HEK293 (cell line): ENCODE measurements at regions not wholly inside any gene's neighbourhood (a gene's known extent, or its start where the extent isn't known, plus 50 kb on each side); places are given as distances from the start of the nearest gene placed in this dataset.

Experiments used
- CTCF ChIA-PET: fragments of 350-600 bp; formaldehyde crosslinking; extraction: SDS; loops from one replicate; lab custom pipeline; 2021; ENCODE audit warnings: antibody characterized with exemption; lab: Yijun Ruan, JAX
- POLR2A ChIA-PET: fragments of 300-600 bp; formaldehyde crosslinking; extraction: SDS; loops from one replicate; lab custom pipeline; 2020; ENCODE audit warnings: antibody characterized with exemption, inconsistent platforms; lab: Yijun Ruan, JAX
- H3K27ac ChIP-seq: fragments of 200-500 bp; sonication (Bioruptor generic); 2 replicates; pipeline ENCODE4 v1.5.1; 2014; ENCODE audit warnings: low read depth, low read length, control low read depth, inconsistent platforms; ENCODE audit errors: extremely low read depth
- H3K36me3 ChIP-seq, 2 experiments: fragments of 200-500 bp in 1 of 2; sonication (Bioruptor generic) in 1 of 2; 1 replicate in 1 of 2; 2 replicates in 1 of 2; pipeline ENCODE4 v1.5.1; 2014 to 2017; ENCODE audit warnings: inconsistent platforms in 2 of 2, low read length in 2 of 2; ENCODE audit not compliant: control insufficient read depth in 2 of 2, insufficient read depth in 1 of 2
- H3K4me1 ChIP-seq: fragments of 200-500 bp; sonication (Bioruptor generic); 2 replicates; pipeline ENCODE4 v1.5.1; 2014; ENCODE audit warnings: mild to moderate bottlenecking, low read length, inconsistent platforms; ENCODE audit not compliant: control insufficient read depth, insufficient read depth
- H3K4me3 ChIP-seq: 2 replicates; pipeline ENCODE4 v1.5.1; 2011; ENCODE audit warnings: low read depth, mild to moderate bottlenecking, control low read depth, low read length, moderate library complexity
- H3K9me3 ChIP-seq: fragments of 200-500 bp; sonication (Bioruptor generic); 2 replicates; pipeline ENCODE4 v1.5.1; 2014; ENCODE audit warnings: low read depth, low read length, inconsistent platforms; ENCODE audit not compliant: control insufficient read depth, insufficient read depth
- EGR2 ChIP-seq: fragments of 450-650 bp; formaldehyde crosslinking; IDR thresholded peaks from 2 replicates; pipeline ENCODE4 v1.5.1; 2016; ENCODE audit warnings: low read depth, missing biosample characterization, missing genetic modification characterization
- PRDM10 ChIP-seq: fragments of 450-650 bp; formaldehyde crosslinking; IDR thresholded peaks from 2 replicates; pipeline ENCODE4 v1.5.1; 2016; ENCODE audit warnings: missing biosample characterization, missing genetic modification characterization
- PRDM2 ChIP-seq: fragments of 450-650 bp; formaldehyde crosslinking; IDR thresholded peaks from 2 replicates; pipeline ENCODE4 v1.5.1; 2016; ENCODE audit warnings: missing biosample characterization, missing genetic modification characterization, borderline replicate concordance
- SCRT2 ChIP-seq: fragments of 450-650 bp; formaldehyde crosslinking; IDR thresholded peaks from 2 replicates; pipeline ENCODE4 v1.5.1; 2016; ENCODE audit warnings: missing biosample characterization, missing genetic modification characterization
- ZNF174 ChIP-seq: fragments of 450-650 bp; formaldehyde crosslinking; IDR thresholded peaks from 2 replicates; pipeline ENCODE4 v1.5.0; 2017; ENCODE audit warnings: missing biosample characterization, mild to moderate bottlenecking, missing genetic modification characterization
- ZNF19 ChIP-seq: fragments of 450-650 bp; formaldehyde crosslinking; IDR thresholded peaks from 2 replicates; pipeline ENCODE4; 2016; ENCODE audit warnings: missing biosample characterization, missing genetic modification characterization, low read depth
- ZNF513 ChIP-seq: fragments of 450-650 bp; IDR thresholded peaks from 2 replicates; pipeline ENCODE4 v1.5.1; 2018; ENCODE audit warnings: missing biosample characterization, missing genetic modification characterization
- ZNF558 ChIP-seq: fragments of 450-650 bp; formaldehyde crosslinking; IDR thresholded peaks from 2 replicates; pipeline ENCODE4 v1.5.1; 2016; ENCODE audit warnings: missing biosample characterization, missing genetic modification characterization
- ZNF560 ChIP-seq: fragments of 450-650 bp; formaldehyde crosslinking; IDR thresholded peaks from 2 replicates; pipeline ENCODE4 v1.5.1; 2017; ENCODE audit warnings: missing biosample characterization, missing genetic modification characterization, borderline replicate concordance
- ZNF596 ChIP-seq: fragments of 450-650 bp; IDR thresholded peaks from 2 replicates; pipeline ENCODE4 v1.5.0; 2018; ENCODE audit warnings: missing biosample characterization, mild to moderate bottlenecking, missing genetic modification characterization, moderate library complexity
- ZNF629 ChIP-seq: fragments of 450-650 bp; formaldehyde crosslinking; IDR thresholded peaks from 2 replicates; pipeline ENCODE4 v1.5.1; 2017; ENCODE audit warnings: missing biosample characterization, missing genetic modification characterization
- ZNF791 ChIP-seq: fragments of 450-650 bp; formaldehyde crosslinking; IDR thresholded peaks from 2 replicates; pipeline ENCODE4 v1.5.1; 2016; ENCODE audit warnings: missing biosample characterization, missing genetic modification characterization
- ZNF830 ChIP-seq: fragments of 450-650 bp; IDR thresholded peaks from 2 replicates; pipeline ENCODE4 v1.5.0; 2018; ENCODE audit warnings: missing biosample characterization, missing genetic modification characterization, low read depth, mild to moderate bottlenecking, moderate library complexity
- ZXDB ChIP-seq: fragments of 450-650 bp; formaldehyde crosslinking; IDR thresholded peaks from 2 replicates; pipeline ENCODE4 v1.5.1; 2016; ENCODE audit warnings: missing biosample characterization, missing genetic modification characterization
- TF ChIP-seq, protein P1 (sequence below): fragments of 450-650 bp; formaldehyde crosslinking; IDR thresholded peaks from 2 replicates; pipeline ENCODE4; 2016; ENCODE audit warnings: missing biosample characterization, missing genetic modification characterization
- TF ChIP-seq, protein P2 (sequence below): fragments of 450-650 bp; formaldehyde crosslinking; IDR thresholded peaks from 2 replicates; pipeline ENCODE4 v1.5.1; 2016; ENCODE audit warnings: missing biosample characterization, missing genetic modification characterization

DNA sequence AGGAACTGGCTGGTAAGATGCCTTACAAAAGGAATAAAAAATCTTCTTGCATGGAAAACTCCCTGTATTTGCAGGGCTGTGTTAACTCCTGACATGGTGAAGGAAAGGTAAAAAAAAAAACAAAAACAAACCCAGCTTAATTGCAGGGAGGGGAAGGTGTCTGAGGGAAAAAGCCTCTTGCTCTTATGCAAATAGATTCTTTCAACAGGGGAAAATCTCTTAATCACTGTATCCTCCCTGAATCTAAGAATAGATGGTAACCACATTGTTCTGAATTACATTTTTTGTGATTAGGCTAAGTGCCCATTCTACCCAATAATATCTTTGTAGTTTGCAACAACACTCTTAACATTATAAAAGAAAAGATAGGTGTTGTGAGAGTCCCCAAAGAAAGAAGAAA is 172.6 kb downstream of the RBM46 start:
- H3K27ac ChIP-seq: no peak overlapping the region

DNA sequence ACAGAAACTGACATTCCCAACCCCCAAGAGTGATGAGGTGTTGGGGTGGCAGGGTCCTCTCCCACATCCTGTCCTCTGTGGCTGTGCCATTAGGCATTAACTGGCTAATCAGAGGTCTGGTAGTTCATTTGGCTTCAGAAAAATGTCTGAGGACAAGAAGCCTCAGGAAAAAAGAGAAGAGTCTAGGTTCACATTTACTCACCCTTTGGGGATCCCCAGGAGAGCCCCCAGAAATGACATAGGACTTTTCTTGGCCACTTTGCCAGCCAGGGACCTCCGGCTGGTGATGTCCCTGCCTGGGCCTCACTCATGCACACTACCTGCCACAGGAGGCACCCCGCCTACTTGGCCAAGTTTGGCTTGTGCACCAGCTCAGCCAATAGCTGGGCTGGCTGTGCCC is 173.0 kb downstream of the RBM46 start:
- CTCF ChIA-PET: no interaction called here
- H3K9me3 ChIP-seq: no peaks in the 10 kb centered on the region; the same call in 1 of the 2 replicates
- no peaks in the 10 kb centered on the region for H3K36me3 ChIP-seq
- no peak overlapping the region for H3K4me3 ChIP-seq
- no peak overlapping the region for H3K27ac ChIP-seq
- no peaks in the 10 kb centered on the region for H3K4me1 ChIP-seq
- POLR2A ChIA-PET: no interaction called here
- TF ChIP-seq EGR2 (tag by site-specific recombination) (no peak), ZNF629 (tag by site-specific recombination) (no peak), ZNF560 (tag by site-specific recombination) (no peak), ZNF830 (tag by site-specific recombination) (no peak), ZNF19 (tag by site-specific recombination) (no peak), ZXDB (tag by site-specific recombination) (no peak), ZNF174 (tag by site-specific recombination) (no peak), ZNF558 (tag by site-specific recombination) (no peak), ZNF596 (no peak), PRDM2 (tag by site-specific recombination) (no peak)
- TF ChIP-seq, protein P1, sequence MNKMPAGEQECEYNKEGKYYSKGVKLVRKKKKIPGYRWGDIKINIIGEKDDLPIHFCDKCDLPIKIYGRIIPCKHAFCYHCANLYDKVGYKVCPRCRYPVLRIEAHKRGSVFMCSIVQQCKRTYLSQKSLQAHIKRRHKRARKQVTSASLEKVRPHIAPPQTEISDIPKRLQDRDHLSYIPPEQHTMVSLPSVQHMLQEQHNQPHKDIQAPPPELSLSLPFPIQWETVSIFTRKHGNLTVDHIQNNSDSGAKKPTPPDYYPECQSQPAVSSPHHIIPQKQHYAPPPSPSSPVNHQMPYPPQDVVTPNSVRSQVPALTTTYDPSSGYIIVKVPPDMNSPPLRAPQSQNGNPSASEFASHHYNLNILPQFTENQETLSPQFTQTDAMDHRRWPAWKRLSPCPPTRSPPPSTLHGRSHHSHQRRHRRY (tag by site-specific recombination): no peak
- TF ChIP-seq, protein P2, sequence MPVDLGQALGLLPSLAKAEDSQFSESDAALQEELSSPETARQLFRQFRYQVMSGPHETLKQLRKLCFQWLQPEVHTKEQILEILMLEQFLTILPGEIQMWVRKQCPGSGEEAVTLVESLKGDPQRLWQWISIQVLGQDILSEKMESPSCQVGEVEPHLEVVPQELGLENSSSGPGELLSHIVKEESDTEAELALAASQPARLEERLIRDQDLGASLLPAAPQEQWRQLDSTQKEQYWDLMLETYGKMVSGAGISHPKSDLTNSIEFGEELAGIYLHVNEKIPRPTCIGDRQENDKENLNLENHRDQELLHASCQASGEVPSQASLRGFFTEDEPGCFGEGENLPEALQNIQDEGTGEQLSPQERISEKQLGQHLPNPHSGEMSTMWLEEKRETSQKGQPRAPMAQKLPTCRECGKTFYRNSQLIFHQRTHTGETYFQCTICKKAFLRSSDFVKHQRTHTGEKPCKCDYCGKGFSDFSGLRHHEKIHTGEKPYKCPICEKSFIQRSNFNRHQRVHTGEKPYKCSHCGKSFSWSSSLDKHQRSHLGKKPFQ (tag by site-specific recombination): no peak

More for the DNA sequence above, 172.6 kb downstream of the RBM46 start:
- TF ChIP-seq PRDM10 (no peak), ZNF513 (no peak), SCRT2 (no peak), ZNF791 (tag by site-specific recombination) (no peak)
- Histone ChIP-seq H3K36me3 (no peaks in the 10 kb centered on the region), H3K9me3 (no peaks in the 10 kb centered on the region; the same call in 1 of the 2 replicates), H3K4me1 (no peaks in the 10 kb centered on the region), H3K4me3 (no peak overlapping the region)
- ChIA-PET POLR2A (no interaction called here), CTCF (no interaction called here)
